ENCODE measurements at regions not wholly inside any gene's neighbourhood (a gene's known extent, or its start where the extent isn't known, plus 50 kb on each side); places are given as distances from the start of the nearest gene placed in this dataset.

- in situ Hi-C loops (cut with MboI; ENCODE audit: low pct_ligation_motif_present in 1 of 4, low pct_unique_long_range_greater_than_20kb in 1 of 4, low sequenced_read_pairs in 3 of 4) = no loop called here
- Histone ChIP-seq H3K4me1 (no peaks in the 10 kb centered on the region), H3K27me3 (no peaks in the 10 kb centered on the region), H3K4me3 (no peak overlapping the region), H3K36me3 (no peaks in the 10 kb centered on the region), H3K27ac (no peak overlapping the region), H3K9me3 (no peaks in the 10 kb centered on the region)
- intact Hi-C loops (cut with DNase I; ENCODE audit: low total_unique reads) = no loop called here
- no peak for DNase-seq
- WGBS, 2 donors (ENCODE audit: low coverage in 1 of 2) = 77 to 89% methylated on average over 1 of the region's 1 CpG
- TF ChIP-seq POLR2AphosphoS5 (IDR thresholded peaks at IDR 0.05) = no peak
- no peak for TF ChIP-seq POLR2A (IDR thresholded peaks at IDR 0.05)
- TF ChIP-seq CTCF (IDR thresholded peaks at IDR 0.05) = no peak
- no peak for TF ChIP-seq EP300 (IDR thresholded peaks at IDR 0.05; ENCODE audit: low read depth)
Measured at GRCh38 chr7:41245916-41246315, 457.0 kb downstream of the INHBA start.

GRCh38 chr7:41244246-41244645 lies 458.6 kb downstream of the INHBA start:
- 78 to 87% methylated on average over 4 of the region's 4 CpGs for WGBS, 2 donors (ENCODE audit: low coverage in 1 of 2)

GRCh38 chr7:41241641-41242040 lies 461.2 kb downstream of the INHBA start:
- TF ChIP-seq POLR2A (IDR thresholded peaks at IDR 0.05) (no peak), EP300 (IDR thresholded peaks at IDR 0.05; ENCODE audit: low read depth) (no peak), POLR2AphosphoS5 (IDR thresholded peaks at IDR 0.05) (no peak), CTCF (IDR thresholded peaks at IDR 0.05) (no peak)
- H3K27me3 ChIP-seq = no peaks in the 10 kb centered on the region
- H3K27ac ChIP-seq = no peak overlapping the region
- H3K4me3 ChIP-seq = no peak overlapping the region
- H3K4me1 ChIP-seq = no peaks in the 10 kb centered on the region
- in situ Hi-C loops (cut with MboI; ENCODE audit: low pct_ligation_motif_present in 1 of 4, low pct_unique_long_range_greater_than_20kb in 1 of 4, low sequenced_read_pairs in 3 of 4) (no loop called here), intact Hi-C loops (cut with DNase I; ENCODE audit: low total_unique reads) (no loop called here)
- no peaks in the 10 kb centered on the region for H3K36me3 ChIP-seq
- H3K9me3 ChIP-seq = no peaks in the 10 kb centered on the region
- 90 to 100% methylated on average over 3 to 6 of the region's 6 CpGs for WGBS, 2 donors (ENCODE audit: low coverage in 1 of 2)
- no peak for DNase-seq

More at GRCh38 chr7:41244246-41244645, 458.6 kb downstream of the INHBA start:
- intact Hi-C loops (cut with DNase I; ENCODE audit: low total_unique reads) (no loop called here), in situ Hi-C loops (cut with MboI; ENCODE audit: low pct_ligation_motif_present in 1 of 4, low pct_unique_long_range_greater_than_20kb in 1 of 4, low sequenced_read_pairs in 3 of 4) (no loop called here)
- no peak overlapping the region for H3K4me3 ChIP-seq
- no peaks in the 10 kb centered on the region for H3K36me3 ChIP-seq
- no peak for DNase-seq
- H3K9me3 ChIP-seq = no peaks in the 10 kb centered on the region
- TF ChIP-seq EP300 (IDR thresholded peaks at IDR 0.05; ENCODE audit: low read depth) = no peak
- TF ChIP-seq POLR2AphosphoS5 (IDR thresholded peaks at IDR 0.05) = no peak
- no peak for TF ChIP-seq CTCF (IDR thresholded peaks at IDR 0.05)
- no peak for TF ChIP-seq POLR2A (IDR thresholded peaks at IDR 0.05)
- no peak overlapping the region for H3K27ac ChIP-seq
- H3K4me1 ChIP-seq = no peaks in the 10 kb centered on the region
- no peaks in the 10 kb centered on the region for H3K27me3 ChIP-seq

GRCh38 chr7:41239596-41239995 lies 463.3 kb downstream of the INHBA start:
- DNase-seq = no peak
- Histone ChIP-seq H3K27ac (no peak overlapping the region), H3K9me3 (no peaks in the 10 kb centered on the region), H3K36me3 (no peaks in the 10 kb centered on the region), H3K27me3 (no peaks in the 10 kb centered on the region), H3K4me1 (peaks cover 0 to 4% (median 0%) of the 10 kb centered on the region in 4 donors), H3K4me3 (no peak overlapping the region)
- intact Hi-C loops (cut with DNase I; ENCODE audit: low total_unique reads) (no loop called here), in situ Hi-C loops (cut with MboI; ENCODE audit: low pct_ligation_motif_present in 1 of 4, low pct_unique_long_range_greater_than_20kb in 1 of 4, low sequenced_read_pairs in 3 of 4) (no loop called here)
- no peak for TF ChIP-seq POLR2AphosphoS5 (IDR thresholded peaks at IDR 0.05)
- TF ChIP-seq POLR2A (IDR thresholded peaks at IDR 0.05) = no peak
- no peak for TF ChIP-seq CTCF (IDR thresholded peaks at IDR 0.05)
- 62 to 86% methylated on average over 1 of the region's 1 CpG for WGBS, 2 donors (ENCODE audit: low coverage in 1 of 2)
